NCI-H1092 (cell line): ENCODE measurements at regions not wholly inside any gene's neighbourhood (a gene's known extent, or its start where the extent isn't known, plus 50 kb on each side); places are given as distances from the start of the nearest gene placed in this dataset.
"Not testable (repeated sequence)": the region's sequence is repeated elsewhere in the genome, so short reads cannot be mapped to it uniquely, and the experiment has no call there.

Experiments
- DNase-seq: peaks from one replicate; lab custom pipeline; 2025; lab: John Stamatoyannopoulos, UW

GRCh38 chr5:172548981-172549687, 91.9 kb upstream of the NEURL1B start:
- DNase-seq: no peak

GRCh38 chr5:172548311-172548731, 92.7 kb upstream of the NEURL1B start:
- no peak for DNase-seq

- DNase-seq: no peak
Measured at GRCh38 chr5:172546196-172546595, 91.9 kb upstream of the SH3PXD2B start.

GRCh38 chr5:172545291-172545801, 91.0 kb upstream of the SH3PXD2B start:
- no peak for DNase-seq

- peak; percentile 50 for DNase-seq
Measured at GRCh38 chr5:172544371-172545095, 90.2 kb upstream of the SH3PXD2B start.

- DNase-seq: no peak
Measured at GRCh38 chr5:172543484-172544298, 89.4 kb upstream of the SH3PXD2B start.

GRCh38 chr5:172542651-172543131, 88.4 kb upstream of the SH3PXD2B start:
- peak; percentile 16 for DNase-seq

GRCh38 chr5:172541773-172542136, 87.4 kb upstream of the SH3PXD2B start:
- DNase-seq: no peak

- no peak for DNase-seq
Measured at GRCh38 chr5:172541099-172541772, 86.9 kb upstream of the SH3PXD2B start.

- DNase-seq: no peak
Measured at GRCh38 chr5:172540099-172540870, 86.0 kb upstream of the SH3PXD2B start.

GRCh38 chr5:172535108-172535445, 80.8 kb upstream of the SH3PXD2B start:
- no peak for DNase-seq

GRCh38 chr5:172534229-172535107, 80.1 kb upstream of the SH3PXD2B start:
- no peak for DNase-seq

GRCh38 chr5:172533399-172534228, 79.3 kb upstream of the SH3PXD2B start:
- no peak for DNase-seq

GRCh38 chr5:172533058-172533398, 78.7 kb upstream of the SH3PXD2B start:
- no peak for DNase-seq

GRCh38 chr5:172532439-172532838, 78.1 kb upstream of the SH3PXD2B start:
- not testable (repeated sequence) for DNase-seq

- no peak for DNase-seq
Measured at GRCh38 chr5:172531704-172532026, 77.3 kb upstream of the SH3PXD2B start.

GRCh38 chr5:172530878-172531703, 76.8 kb upstream of the SH3PXD2B start:
- DNase-seq: no peak

GRCh38 chr5:172530406-172530805, 76.1 kb upstream of the SH3PXD2B start:
- DNase-seq: no peak

GRCh38 chr5:172529896-172530295, 75.6 kb upstream of the SH3PXD2B start:
- no peak for DNase-seq
